Retina (tissue), 1 donor: ENCODE measurements at regions not wholly inside any gene's neighbourhood (a gene's known extent, or its start where the extent isn't known, plus 50 kb on each side); places are given as distances from the start of the nearest gene placed in this dataset.
"Not testable (repeated sequence)": the region's sequence is repeated elsewhere in the genome, so short reads cannot be mapped to it uniquely, and the experiment has no call there.

Source experiments
- DNase-seq: peaks from one replicate; pipeline ENCODE4 v3.0.0-alpha.2; 2016

GRCh38 chr6:4487538-4487937 lies 288.7 kb upstream of the CDYL start:
- no peak for DNase-seq

DNA sequence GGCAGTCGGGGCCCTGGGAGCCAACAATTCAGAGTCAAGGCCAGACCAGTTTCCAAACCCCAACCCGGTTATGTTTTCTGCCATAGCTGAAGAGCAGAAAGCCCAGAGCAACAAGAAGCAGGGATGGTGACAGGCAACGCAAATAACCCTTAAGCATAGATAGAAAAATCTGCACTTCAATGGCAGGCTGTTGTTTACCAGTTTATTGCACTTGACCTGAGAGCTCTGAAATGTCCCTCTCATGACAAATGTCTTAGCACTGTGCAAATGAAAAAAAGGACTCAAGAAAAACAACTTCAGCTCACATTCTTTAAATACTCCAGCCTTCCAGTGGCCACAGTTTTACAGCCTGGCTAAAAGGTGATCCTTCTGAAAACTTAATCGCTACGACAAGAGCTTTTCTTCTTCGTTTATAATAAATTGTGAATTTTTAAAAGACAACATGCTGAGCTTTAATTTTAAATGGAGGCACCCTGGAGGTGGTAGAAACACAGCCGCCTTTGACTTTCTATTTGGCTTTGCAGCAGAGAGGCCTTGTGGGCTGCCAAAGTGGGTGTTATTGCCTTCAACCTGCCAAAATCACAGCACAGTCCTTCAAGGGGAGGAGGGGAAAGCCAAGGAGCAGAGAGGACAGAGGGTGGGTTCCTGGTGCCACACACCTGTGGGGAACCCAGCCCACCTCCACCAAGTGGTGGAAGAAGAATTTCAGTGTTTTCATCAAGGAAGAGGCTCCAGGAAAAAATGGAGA lies 289.5 kb upstream of the CDYL start:
- DNase-seq = no peak

DNA sequence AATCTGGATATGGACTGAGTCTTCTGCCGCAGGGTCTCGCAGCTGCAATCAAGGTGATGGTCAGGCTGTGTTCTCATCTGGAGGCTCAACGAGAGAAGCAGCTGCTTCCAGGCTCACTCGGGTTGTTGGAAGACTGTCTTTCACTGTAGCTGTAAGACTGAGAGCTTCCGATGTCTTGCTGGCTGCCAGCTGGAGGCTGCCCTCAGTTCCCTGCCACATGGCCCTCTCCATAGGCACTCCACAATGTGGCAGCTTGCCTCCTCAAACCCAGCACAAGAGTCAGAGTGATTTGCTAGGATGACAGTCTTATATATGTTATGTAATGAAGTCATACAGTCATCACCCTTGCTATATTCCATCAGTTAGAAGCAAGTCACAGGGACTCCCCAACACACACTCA lies 290.5 kb upstream of the CDYL start:
- DNase-seq = no peak

DNA sequence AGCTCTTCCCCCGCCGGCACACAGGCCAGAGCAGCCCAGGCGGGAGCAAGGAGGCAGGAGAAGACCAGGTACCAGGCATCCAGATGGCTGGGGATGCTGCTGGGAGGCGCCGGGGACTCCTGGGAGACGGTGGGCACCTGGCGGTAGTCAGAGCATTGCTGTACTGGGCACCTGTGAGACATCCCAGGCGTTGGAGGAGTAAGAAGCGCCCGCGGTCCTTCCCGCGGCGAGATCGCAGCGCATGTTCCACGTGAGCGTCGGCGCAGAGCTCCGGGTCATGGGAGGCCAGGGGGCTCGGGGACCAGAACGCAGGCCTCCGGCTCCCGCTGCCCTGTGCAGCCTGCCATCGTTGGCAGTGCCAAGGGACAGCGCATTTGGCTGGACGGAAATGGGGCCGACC lies 293.7 kb upstream of the CDYL start:
- DNase-seq = no peak

DNA sequence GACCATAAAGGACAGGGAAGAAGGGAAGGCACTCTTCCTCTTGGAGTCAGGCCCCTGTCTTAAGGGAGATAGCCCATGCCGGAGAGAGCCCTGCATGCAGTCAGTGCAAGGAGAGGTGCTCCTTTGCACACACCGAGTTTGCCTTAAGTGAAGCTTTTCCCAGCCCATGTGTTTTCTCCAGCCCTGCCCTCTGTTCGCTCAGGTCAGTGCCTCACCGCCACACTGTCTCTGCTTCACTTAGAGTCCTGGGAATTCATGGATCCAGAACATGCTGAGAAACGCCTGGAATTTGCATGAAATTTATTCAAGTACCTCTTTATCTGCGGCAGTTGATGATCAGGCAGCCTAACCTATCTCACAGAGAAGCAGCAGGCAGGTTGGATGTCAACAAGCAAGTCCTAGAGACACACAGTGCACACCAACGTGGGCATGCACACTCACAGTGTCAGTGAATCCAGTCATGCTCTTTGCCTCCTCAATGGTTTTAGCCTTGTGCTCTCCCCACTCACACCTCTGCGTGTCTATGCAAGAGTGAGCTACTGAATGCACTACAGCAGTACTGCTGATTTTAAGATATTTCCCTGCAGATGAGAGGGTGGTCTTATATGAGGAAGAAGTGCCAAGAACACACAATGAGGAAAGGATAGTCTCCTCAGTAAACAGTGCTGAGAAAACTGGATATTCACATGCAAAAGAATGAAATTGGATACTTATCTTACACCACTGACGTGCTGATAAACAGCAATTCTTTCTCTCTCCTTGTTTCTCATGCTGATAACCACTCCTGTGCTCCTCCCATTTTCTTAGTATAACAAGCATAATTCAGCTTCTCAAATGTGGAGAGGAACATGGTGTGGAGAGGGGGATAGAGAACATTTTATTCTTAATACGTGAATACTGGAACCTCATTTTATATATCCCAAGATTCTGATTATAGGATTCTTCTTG lies 295.1 kb upstream of the CDYL start:
- peak; percentile 16 for DNase-seq

GRCh38 chr6:4478098-4478497 lies 298.1 kb upstream of the CDYL start:
- no peak for DNase-seq

DNA sequence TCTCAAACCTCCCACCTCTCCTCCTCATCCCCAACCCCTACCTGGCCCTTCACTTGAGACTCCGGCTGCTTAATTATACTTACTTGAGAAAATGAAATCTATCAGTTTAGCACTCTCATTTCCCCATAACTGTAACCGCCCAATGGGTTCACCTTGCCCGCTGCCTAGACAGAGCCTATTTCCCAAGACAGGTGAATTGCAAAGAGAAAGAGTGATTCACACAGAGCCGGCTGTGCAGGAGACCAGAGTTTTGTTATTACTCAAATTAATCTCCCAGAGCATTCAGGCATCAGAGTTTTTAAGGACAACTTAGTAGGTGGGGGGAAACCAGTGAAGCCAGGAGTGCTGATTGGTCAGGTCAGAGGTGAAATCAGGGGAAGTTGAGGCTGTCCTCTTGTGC lies 301.4 kb upstream of the CDYL start:
- no peak for DNase-seq

GRCh38 chr6:4472969-4473642 lies 303.1 kb upstream of the CDYL start:
- DNase-seq = no peak

GRCh38 chr6:4472222-4472621 lies 304.0 kb upstream of the CDYL start:
- DNase-seq = no peak

DNA sequence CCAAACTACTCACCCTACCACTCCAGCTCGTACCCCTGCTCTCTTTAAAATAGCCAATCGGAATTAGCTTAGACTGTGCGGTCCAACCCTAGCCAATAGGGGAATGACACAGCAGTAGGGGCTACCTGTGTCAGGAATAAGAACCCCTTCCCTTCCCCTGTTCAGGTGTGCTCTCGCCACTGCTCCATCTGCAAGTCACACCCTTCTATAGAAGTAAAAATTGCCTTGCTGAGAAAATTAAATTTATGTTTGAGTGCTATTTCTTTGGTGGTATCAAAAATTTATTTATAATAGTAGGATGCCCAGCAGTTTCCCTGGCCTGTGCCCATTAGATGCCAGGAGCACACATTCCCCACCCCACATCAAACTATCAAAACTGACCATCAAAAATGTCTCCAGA lies 304.7 kb upstream of the CDYL start:
- DNase-seq = not testable (repeated sequence)

GRCh38 chr6:4470698-4471210 lies 305.4 kb upstream of the CDYL start:
- DNase-seq = no peak

GRCh38 chr6:4466769-4467480 lies 309.3 kb upstream of the CDYL start:
- no peak for DNase-seq

DNA sequence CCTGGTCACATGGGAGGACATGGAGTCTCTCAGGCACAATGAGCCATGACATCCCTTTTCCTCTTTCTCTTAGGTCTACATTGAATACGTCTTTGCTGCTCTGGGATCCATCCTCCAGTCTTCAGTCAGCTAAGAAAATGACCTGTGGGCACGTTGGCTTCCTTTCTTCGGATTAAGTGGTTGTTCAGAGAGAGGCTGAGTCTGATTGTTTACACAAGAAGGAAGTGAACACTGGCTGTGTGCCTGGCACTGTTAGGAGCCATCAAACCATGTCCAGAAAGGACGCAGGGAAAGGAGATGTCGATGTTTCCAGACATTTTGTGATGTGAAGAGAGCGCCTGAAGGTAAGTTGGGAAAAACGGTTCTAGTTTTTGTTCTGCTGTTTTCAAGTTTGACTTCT lies 309.9 kb upstream of the CDYL start:
- DNase-seq = no peak

DNA sequence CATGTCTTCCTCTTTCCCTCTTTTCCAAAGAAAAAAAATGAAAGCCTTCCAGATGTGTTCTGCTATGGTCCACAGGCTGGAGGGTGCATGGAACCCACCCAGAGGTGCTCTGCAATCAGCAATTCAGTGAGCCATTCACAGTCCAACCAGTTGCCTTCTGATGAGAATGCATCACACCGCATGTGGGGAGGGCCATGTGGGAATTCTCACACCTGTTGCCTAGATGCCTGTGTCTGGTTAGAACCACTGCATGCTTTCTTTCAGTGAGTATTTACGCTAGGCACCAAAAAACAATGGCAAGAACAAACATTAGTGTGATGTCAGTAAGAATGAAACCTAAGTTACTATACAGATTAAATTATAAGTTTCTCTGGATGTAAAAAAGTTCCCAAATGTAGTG lies 311.6 kb upstream of the CDYL start:
- no peak for DNase-seq

- DNase-seq = no peak
Measured at GRCh38 chr6:4463236-4463635, 313.0 kb upstream of the CDYL start.

DNA sequence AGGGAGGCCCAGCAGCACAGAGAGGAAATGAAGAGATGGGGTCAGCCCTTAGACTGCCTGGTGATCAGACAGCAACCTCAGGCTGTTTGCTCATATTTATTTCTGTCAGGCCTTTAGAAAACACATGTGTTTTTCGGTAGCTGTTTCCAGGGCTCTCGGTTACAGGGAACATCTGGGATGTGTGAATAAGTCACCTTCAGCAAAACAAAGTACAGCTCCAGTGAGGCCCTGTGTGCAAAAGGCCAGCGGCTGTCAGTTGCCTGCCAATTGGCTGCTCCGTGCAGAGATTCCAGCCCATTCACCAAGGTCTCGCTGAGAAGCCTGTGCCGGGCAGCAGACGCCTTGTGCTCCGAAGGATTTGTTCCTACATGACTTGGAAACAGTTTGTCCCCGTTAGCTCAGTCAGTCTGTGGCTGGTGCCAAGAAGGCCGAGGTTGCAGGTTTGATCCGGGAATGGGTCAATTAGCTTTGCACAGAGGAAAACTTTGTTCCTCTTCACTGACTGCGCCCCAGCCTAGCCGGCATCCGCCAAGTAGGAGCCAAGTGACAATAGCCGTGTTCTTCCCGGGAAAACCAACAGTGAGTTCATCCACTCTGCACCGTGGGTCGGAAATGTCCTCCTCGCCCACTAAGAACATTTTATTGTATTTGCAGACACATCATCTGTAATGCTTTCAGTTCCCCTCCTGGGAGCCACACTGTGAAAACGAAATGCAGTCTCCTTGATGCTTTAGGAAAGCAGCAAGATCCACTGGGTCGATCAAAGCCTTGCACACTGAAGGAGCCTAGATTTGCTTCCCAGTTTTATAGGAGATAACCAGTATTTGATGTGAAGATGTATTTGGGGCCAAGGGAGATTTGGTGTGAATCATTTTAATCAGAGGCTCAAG lies 315.4 kb upstream of the CDYL start:
- DNase-seq = peak; percentile 82

- DNase-seq = peak; percentile 50
Measured at GRCh38 chr6:4459996-4460395, 316.2 kb upstream of the CDYL start.

- DNase-seq = no peak
Measured at GRCh38 chr6:4459032-4459431, 317.2 kb upstream of the CDYL start.

GRCh38 chr6:4451718-4452117 lies 316.3 kb upstream of the ECI2 start:
- no peak for DNase-seq

DNA sequence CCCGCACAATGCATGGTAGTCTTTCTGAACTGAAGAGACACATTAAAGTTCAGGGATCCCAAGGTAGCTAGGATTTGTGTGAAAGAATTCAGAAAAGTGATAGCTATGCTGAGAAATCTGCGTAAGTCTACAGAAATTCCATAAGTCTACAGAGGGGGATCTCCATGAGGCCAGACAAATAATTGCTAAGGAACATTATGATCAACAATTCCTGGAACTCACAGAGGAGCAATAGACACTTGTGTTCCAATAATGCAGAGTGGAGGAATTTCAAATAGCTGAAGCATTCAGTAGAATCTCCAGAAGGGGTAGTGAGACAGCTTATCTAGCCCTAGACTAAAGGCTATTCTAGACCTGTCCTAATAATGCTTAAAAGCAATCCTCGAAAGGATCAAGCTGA lies 315.7 kb upstream of the ECI2 start:
- no peak for DNase-seq

DNA sequence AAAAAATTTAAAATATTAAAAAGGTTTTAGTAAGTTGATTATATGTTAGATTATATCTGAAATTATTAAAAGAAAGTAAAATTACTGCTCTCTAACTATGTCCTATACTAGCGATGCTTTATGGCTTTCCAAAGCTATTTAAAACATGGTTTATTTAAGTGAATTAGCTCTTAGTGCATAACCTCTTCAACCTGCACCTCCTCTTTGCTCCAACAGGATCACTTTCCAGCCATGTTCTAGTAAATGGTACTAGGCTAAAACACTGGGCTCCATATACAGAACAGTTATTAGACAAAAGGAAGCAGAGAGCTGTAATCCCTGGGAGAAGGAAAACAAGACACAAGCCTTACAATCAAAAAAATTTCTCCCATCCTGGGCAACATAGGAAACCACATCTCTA lies 314.9 kb upstream of the ECI2 start:
- no peak for DNase-seq

- DNase-seq = no peak
Measured at GRCh38 chr6:4449409-4449808, 314.0 kb upstream of the ECI2 start.
